ENCODE measurements at regions not wholly inside any gene's neighbourhood (a gene's known extent, or its start where the extent isn't known, plus 50 kb on each side); places are given as distances from the start of the nearest gene placed in this dataset.

- no peak for TF ChIP-seq FOXM1 (IDR thresholded peaks at IDR 0.05; ENCODE audit: borderline replicate concordance, low read depth)
- TF ChIP-seq CEBPB (IDR thresholded peaks at IDR 0.05), result no peak
- no peak for TF ChIP-seq REST (IDR thresholded peaks at IDR 0.05; ENCODE audit: low read depth)
- TF ChIP-seq TAF1 (IDR thresholded peaks at IDR 0.05; ENCODE audit: low read depth), result no peak
- TF ChIP-seq RAD21 (IDR thresholded peaks at IDR 0.05; ENCODE audit: low read depth), result no peak
- TF ChIP-seq EP300 (IDR thresholded peaks at IDR 0.05; ENCODE audit: borderline replicate concordance), result no peak
- TF ChIP-seq YY1 (IDR thresholded peaks at IDR 0.05; ENCODE audit: low read depth), result no peak
- TF ChIP-seq EGR1 (IDR thresholded peaks at IDR 0.05), result no peak
- no peak for TF ChIP-seq CREB1 (IDR thresholded peaks at IDR 0.05; ENCODE audit: low read depth)
- TF ChIP-seq NFIC (IDR thresholded peaks at IDR 0.05), result no peak
- TF ChIP-seq TCF12 (IDR thresholded peaks at IDR 0.05; ENCODE audit: low read depth), result no peak
- no peak for TF ChIP-seq TEAD4 (IDR thresholded peaks at IDR 0.05)
- no peak for TF ChIP-seq USF1 (IDR thresholded peaks at IDR 0.05)
These were observed 82.8 kb upstream of the BCL2L14 start for GRCh38 chr12:11987901-11988300.
